ENCODE measurements at regions not wholly inside any gene's neighbourhood (a gene's known extent, or its start where the extent isn't known, plus 50 kb on each side); places are given as distances from the start of the nearest gene placed in this dataset.
A peak's percentile ranks its signal among the peaks of the same experiment; 100 is the strongest.

GRCh38 chr4:17296921-17297890 lies 214.7 kb downstream of the QDPR start:
- no peak for DNase-seq (ENCODE audit: low read depth)

GRCh38 chr4:17293901-17294300 lies 218.0 kb downstream of the QDPR start:
- DNase-seq (ENCODE audit: low read depth) = no peak

- DNase-seq (ENCODE audit: low read depth) = no peak
These were observed 223.7 kb downstream of the QDPR start for GRCh38 chr4:17288151-17288550.

- no peak for DNase-seq (ENCODE audit: low read depth)
These were observed 225.0 kb downstream of the QDPR start for GRCh38 chr4:17286752-17287460.

- DNase-seq (ENCODE audit: low read depth) = no peak
These were observed 226.1 kb downstream of the QDPR start for GRCh38 chr4:17285747-17286146.

GRCh38 chr4:17284323-17285175 lies 227.3 kb downstream of the QDPR start:
- peak; percentile 3 for DNase-seq (ENCODE audit: low read depth)

- DNase-seq (ENCODE audit: low read depth) = no peak
These were observed 228.1 kb downstream of the QDPR start for GRCh38 chr4:17283832-17284231.

GRCh38 chr4:17283251-17283650 lies 228.6 kb downstream of the QDPR start:
- DNase-seq (ENCODE audit: low read depth) = no peak

- no peak for DNase-seq (ENCODE audit: low read depth)
These were observed 231.4 kb downstream of the QDPR start for GRCh38 chr4:17280261-17281018.

GRCh38 chr4:17276776-17277175 lies 235.1 kb downstream of the QDPR start:
- DNase-seq (ENCODE audit: low read depth) = no peak

- DNase-seq (ENCODE audit: low read depth) = no peak
These were observed 236.1 kb downstream of the QDPR start for GRCh38 chr4:17275836-17276235.

GRCh38 chr4:17273047-17273446 lies 238.8 kb downstream of the QDPR start:
- no peak for DNase-seq (ENCODE audit: low read depth)

GRCh38 chr4:17272154-17272553 lies 239.7 kb downstream of the QDPR start:
- DNase-seq (ENCODE audit: low read depth) = no peak

GRCh38 chr4:17265653-17266052 lies 246.2 kb downstream of the QDPR start:
- DNase-seq (ENCODE audit: low read depth) = no peak

- no peak for DNase-seq (ENCODE audit: low read depth)
These were observed 246.8 kb downstream of the QDPR start for GRCh38 chr4:17265139-17265538.

GRCh38 chr4:17260166-17260907 lies 251.6 kb downstream of the QDPR start:
- no peak for DNase-seq (ENCODE audit: low read depth)

GRCh38 chr4:17258106-17258505 lies 253.8 kb downstream of the QDPR start:
- DNase-seq (ENCODE audit: low read depth) = no peak

- no peak for DNase-seq (ENCODE audit: low read depth)
These were observed 259.8 kb downstream of the QDPR start for GRCh38 chr4:17252131-17252530.

- DNase-seq (ENCODE audit: low read depth) = no peak
These were observed 260.8 kb downstream of the QDPR start for GRCh38 chr4:17251101-17251500.

- DNase-seq (ENCODE audit: low read depth) = no peak
These were observed 261.3 kb downstream of the QDPR start for GRCh38 chr4:17250591-17250990.

GRCh38 chr4:17246656-17247055 lies 265.2 kb downstream of the QDPR start:
- DNase-seq (ENCODE audit: low read depth) = no peak
